DND-41 (cell line): ENCODE measurements at regions not wholly inside any gene's neighbourhood (a gene's known extent, or its start where the extent isn't known, plus 50 kb on each side); places are given as distances from the start of the nearest gene placed in this dataset.

Source experiments
- ATAC-seq: fragments of 200-7000 bp; cut with Tn5 transposase; 3 replicates; pipeline ENCODE4 v1.9.1; 2021; ENCODE audit warnings: low read depth; ENCODE audit not compliant: insufficient read depth
- DNase-seq: peaks from one replicate; pipeline ENCODE4 v3.0.0-alpha.2; 2020
- H2AFZ ChIP-seq: 2 replicates; pipeline ENCODE4 v1.6.0; 2012; ENCODE audit warnings: low read depth, low read length
- H3K27ac ChIP-seq: 2 replicates; pipeline ENCODE4 v1.5.1; 2012; ENCODE audit warnings: low read length, inconsistent platforms
- H3K27me3 ChIP-seq: fragments of 200-600 bp; sonication (generic); 2 replicates; pipeline ENCODE4 v1.6.0; 2012; ENCODE audit warnings: low read length, mild to moderate bottlenecking, inconsistent platforms; ENCODE audit not compliant: insufficient read depth, poor library complexity
- H3K36me3 ChIP-seq: 2 replicates; pipeline ENCODE4 v1.5.1; 2012; ENCODE audit warnings: low read length, inconsistent platforms; ENCODE audit not compliant: insufficient read depth
- H3K4me1 ChIP-seq: 2 replicates; pipeline ENCODE4 v1.5.1; 2012; ENCODE audit warnings: mild to moderate bottlenecking, low read length; ENCODE audit not compliant: insufficient read depth
- H3K4me2 ChIP-seq: 2 replicates; pipeline ENCODE4 v1.6.0; 2012; ENCODE audit warnings: mild to moderate bottlenecking, moderate library complexity, low read length, inconsistent platforms; ENCODE audit not compliant: insufficient read depth
- H3K4me3 ChIP-seq, 2 experiments: fragments of 200-600 bp in 1 of 2; shearing (Covaris generic) in 1 of 2; 2 replicates each; pipeline ENCODE4 v1.5.1; 2012 to 2016; ENCODE audit warnings: inconsistent platforms in 2 of 2, low read length in 2 of 2, mild to moderate bottlenecking in 2 of 2, low read depth in 1 of 2, moderate library complexity in 1 of 2
- H3K79me2 ChIP-seq: 2 replicates; pipeline ENCODE4 v1.6.0; 2012; ENCODE audit warnings: low read length, inconsistent platforms; ENCODE audit not compliant: insufficient read depth
- H3K9ac ChIP-seq: 2 replicates; pipeline ENCODE4 v1.6.0; 2012; ENCODE audit warnings: low read depth, mild to moderate bottlenecking, inconsistent platforms, low read length, moderate library complexity
- H3K9me3 ChIP-seq: 2 replicates; pipeline ENCODE4 v1.5.1; 2012; ENCODE audit warnings: low read length, moderate library complexity, mild to moderate bottlenecking, inconsistent platforms; ENCODE audit not compliant: insufficient read depth, severe bottlenecking
- H4K20me1 ChIP-seq: 2 replicates; pipeline ENCODE4 v1.6.0; 2012; ENCODE audit warnings: low read length; ENCODE audit not compliant: insufficient read depth
- EZH2 ChIP-seq: IDR thresholded peaks from 3 replicates; pipeline ENCODE4 v1.6.1; 2012; ENCODE audit warnings: borderline replicate concordance, low read depth, mild to moderate bottlenecking, moderate library complexity, low read length, inconsistent platforms; ENCODE audit not compliant: severe bottlenecking
- TF ChIP-seq, protein P1 (sequence below): IDR thresholded peaks from 2 replicates; pipeline ENCODE4 v1.5.1; 2012; ENCODE audit warnings: borderline replicate concordance, low read length, moderate library complexity, mild to moderate bottlenecking; ENCODE audit not compliant: poor library complexity, severe bottlenecking; ENCODE audit errors: extremely low read depth

DNA sequence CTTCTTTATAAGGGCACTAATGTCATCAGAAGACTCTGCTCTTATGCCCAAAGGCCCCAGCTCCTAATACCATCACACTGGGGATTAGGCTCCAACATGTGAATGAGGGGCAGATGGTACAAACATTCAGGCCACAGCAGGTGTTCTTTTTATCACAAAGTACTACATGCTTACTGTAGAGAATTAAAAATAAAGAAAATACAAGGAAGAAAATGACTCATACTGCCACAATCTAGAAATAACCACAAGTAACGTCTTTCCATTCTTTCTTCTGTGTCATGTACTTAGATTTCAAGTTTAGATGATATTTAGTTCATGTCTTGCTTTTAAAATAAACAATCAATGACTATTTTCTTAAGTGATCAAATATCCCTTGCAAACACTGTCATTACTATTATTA, 100.3 kb upstream of the NEDD4L start:
- H3K36me3 ChIP-seq = no peaks in the 10 kb centered on the region
- H3K9ac ChIP-seq = no peak overlapping the region
- no peaks in the 10 kb centered on the region for H3K79me2 ChIP-seq
- H3K9me3 ChIP-seq = no peaks in the 10 kb centered on the region
- H3K4me3 ChIP-seq = no peak overlapping the region
- no peaks in the 10 kb centered on the region for H3K27me3 ChIP-seq
- TF ChIP-seq, protein P1, sequence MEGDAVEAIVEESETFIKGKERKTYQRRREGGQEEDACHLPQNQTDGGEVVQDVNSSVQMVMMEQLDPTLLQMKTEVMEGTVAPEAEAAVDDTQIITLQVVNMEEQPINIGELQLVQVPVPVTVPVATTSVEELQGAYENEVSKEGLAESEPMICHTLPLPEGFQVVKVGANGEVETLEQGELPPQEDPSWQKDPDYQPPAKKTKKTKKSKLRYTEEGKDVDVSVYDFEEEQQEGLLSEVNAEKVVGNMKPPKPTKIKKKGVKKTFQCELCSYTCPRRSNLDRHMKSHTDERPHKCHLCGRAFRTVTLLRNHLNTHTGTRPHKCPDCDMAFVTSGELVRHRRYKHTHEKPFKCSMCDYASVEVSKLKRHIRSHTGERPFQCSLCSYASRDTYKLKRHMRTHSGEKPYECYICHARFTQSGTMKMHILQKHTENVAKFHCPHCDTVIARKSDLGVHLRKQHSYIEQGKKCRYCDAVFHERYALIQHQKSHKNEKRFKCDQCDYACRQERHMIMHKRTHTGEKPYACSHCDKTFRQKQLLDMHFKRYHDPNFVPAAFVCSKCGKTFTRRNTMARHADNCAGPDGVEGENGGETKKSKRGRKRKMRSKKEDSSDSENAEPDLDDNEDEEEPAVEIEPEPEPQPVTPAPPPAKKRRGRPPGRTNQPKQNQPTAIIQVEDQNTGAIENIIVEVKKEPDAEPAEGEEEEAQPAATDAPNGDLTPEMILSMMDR = no peak
- no peak for TF ChIP-seq EZH2
- DNase-seq (no peak), ATAC-seq (no peak)
- no peak overlapping the region for H2AFZ ChIP-seq
- H4K20me1 ChIP-seq = no peaks in the 10 kb centered on the region
- H3K4me1 ChIP-seq = no peaks in the 10 kb centered on the region
- H3K4me2 ChIP-seq = no peak overlapping the region
- no peak overlapping the region for H3K27ac ChIP-seq

DNA sequence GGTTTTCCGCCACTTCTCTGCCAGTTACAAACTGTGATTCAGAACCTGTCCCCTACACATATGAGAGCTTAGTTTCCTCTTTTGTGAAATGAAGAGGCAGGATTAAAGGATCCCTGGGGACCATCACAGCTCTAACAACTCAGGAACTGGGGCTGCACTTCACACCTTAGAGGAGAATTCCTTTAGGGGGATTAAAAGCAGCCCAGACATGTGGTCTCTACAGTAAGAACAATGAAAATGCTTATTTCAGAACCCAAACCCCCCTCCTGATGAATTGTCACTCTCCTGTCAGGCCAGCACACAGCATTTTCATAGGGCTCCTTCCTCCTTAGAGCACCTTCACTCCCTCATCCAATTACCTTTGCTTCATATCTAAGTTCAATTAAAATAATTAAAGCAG, 101.5 kb upstream of the NEDD4L start:
- TF ChIP-seq EZH2 = no peak
- TF ChIP-seq, protein P1 = no peak

GRCh38 chr18:57941841-57942489, 102.1 kb upstream of the NEDD4L start:
- Histone ChIP-seq H3K4me1 (no peaks in the 10 kb centered on the region), H2AFZ (no peak overlapping the region), H3K9me3 (no peaks in the 10 kb centered on the region), H3K4me2 (no peak overlapping the region), H3K9ac (no peak overlapping the region), H3K79me2 (no peaks in the 10 kb centered on the region), H3K27me3 (no peaks in the 10 kb centered on the region), H3K4me3 (no peak overlapping the region), H3K27ac (no peak overlapping the region), H4K20me1 (no peaks in the 10 kb centered on the region), H3K36me3 (no peaks in the 10 kb centered on the region)
- DNase-seq = no peak
- no peak for ATAC-seq
- TF ChIP-seq, protein P1 = no peak
- TF ChIP-seq EZH2 = no peak

More for the DNA sequence above, 101.5 kb upstream of the NEDD4L start:
- Histone ChIP-seq H3K27ac (no peak overlapping the region), H3K36me3 (no peaks in the 10 kb centered on the region), H3K4me2 (no peak overlapping the region), H2AFZ (no peak overlapping the region), H3K4me3 (no peak overlapping the region), H3K4me1 (no peaks in the 10 kb centered on the region), H3K9ac (no peak overlapping the region), H3K9me3 (no peaks in the 10 kb centered on the region), H4K20me1 (no peaks in the 10 kb centered on the region), H3K79me2 (no peaks in the 10 kb centered on the region), H3K27me3 (no peaks in the 10 kb centered on the region)
- no peak for DNase-seq
- no peak for ATAC-seq
